Liver (tissue), 3 donors: ENCODE measurements at regions not wholly inside any gene's neighbourhood (a gene's known extent, or its start where the extent isn't known, plus 50 kb on each side); places are given as distances from the start of the nearest gene placed in this dataset.

ENCODE experiments used
- RAD21 ChIP-seq, 2 donors: IDR thresholded peaks; 2 replicates each; pipeline ENCODE4 v1.6.1; 2016; ENCODE audit warnings: antibody characterized with exemption in 2 of 2, mild to moderate bottlenecking in 2 of 2
- SP1 ChIP-seq: IDR thresholded peaks from 2 replicates; pipeline ENCODE4 v1.6.1; 2018; ENCODE audit warnings: antibody characterized with exemption, mild to moderate bottlenecking
- TAF1 ChIP-seq: conservative IDR thresholded peaks from 2 replicates; pipeline ENCODE4 v1.6.1; 2016; ENCODE audit warnings: antibody characterized with exemption, mild to moderate bottlenecking
- YY1 ChIP-seq: IDR thresholded peaks from 2 replicates; pipeline ENCODE4 v1.6.1; 2016; ENCODE audit warnings: antibody characterized with exemption, mild to moderate bottlenecking
- TF ChIP-seq, protein P1 (sequence below): fragments of 150-350 bp; IDR thresholded peaks from 2 replicates; pipeline ENCODE4 v1.5.1; 2017; ENCODE audit warnings: improper control_type of control experiment, low read depth, low read length; ENCODE audit not compliant: missing input control
- TF ChIP-seq, protein P2 (sequence below): IDR thresholded peaks from 2 replicates; pipeline ENCODE4 v1.6.1; 2016; ENCODE audit warnings: antibody characterized with exemption, mild to moderate bottlenecking
- donor health status: healthy.
- donor health status: healthy.

DNA sequence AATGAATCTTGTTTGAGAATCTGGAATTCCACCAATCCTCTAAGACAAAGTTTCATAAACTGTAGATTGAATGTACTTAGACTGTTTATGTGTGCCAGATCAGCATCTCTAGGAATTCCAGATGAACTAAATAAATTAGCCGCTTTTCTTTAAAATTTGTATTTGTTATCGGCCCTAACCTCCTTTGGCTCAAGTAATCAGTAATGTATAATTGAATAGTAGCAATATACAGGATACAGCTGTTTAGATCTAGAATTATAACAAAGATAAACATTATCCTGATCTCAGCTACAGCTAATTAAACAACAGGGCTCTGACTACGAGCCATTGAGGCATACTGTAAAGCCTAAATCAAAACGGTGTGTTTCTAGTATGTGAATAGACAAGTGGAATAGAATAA lies 120.3 kb downstream of the CYB561 start:
- TF ChIP-seq, protein P1, sequence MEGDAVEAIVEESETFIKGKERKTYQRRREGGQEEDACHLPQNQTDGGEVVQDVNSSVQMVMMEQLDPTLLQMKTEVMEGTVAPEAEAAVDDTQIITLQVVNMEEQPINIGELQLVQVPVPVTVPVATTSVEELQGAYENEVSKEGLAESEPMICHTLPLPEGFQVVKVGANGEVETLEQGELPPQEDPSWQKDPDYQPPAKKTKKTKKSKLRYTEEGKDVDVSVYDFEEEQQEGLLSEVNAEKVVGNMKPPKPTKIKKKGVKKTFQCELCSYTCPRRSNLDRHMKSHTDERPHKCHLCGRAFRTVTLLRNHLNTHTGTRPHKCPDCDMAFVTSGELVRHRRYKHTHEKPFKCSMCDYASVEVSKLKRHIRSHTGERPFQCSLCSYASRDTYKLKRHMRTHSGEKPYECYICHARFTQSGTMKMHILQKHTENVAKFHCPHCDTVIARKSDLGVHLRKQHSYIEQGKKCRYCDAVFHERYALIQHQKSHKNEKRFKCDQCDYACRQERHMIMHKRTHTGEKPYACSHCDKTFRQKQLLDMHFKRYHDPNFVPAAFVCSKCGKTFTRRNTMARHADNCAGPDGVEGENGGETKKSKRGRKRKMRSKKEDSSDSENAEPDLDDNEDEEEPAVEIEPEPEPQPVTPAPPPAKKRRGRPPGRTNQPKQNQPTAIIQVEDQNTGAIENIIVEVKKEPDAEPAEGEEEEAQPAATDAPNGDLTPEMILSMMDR: no peak
- TF ChIP-seq, protein P2, sequence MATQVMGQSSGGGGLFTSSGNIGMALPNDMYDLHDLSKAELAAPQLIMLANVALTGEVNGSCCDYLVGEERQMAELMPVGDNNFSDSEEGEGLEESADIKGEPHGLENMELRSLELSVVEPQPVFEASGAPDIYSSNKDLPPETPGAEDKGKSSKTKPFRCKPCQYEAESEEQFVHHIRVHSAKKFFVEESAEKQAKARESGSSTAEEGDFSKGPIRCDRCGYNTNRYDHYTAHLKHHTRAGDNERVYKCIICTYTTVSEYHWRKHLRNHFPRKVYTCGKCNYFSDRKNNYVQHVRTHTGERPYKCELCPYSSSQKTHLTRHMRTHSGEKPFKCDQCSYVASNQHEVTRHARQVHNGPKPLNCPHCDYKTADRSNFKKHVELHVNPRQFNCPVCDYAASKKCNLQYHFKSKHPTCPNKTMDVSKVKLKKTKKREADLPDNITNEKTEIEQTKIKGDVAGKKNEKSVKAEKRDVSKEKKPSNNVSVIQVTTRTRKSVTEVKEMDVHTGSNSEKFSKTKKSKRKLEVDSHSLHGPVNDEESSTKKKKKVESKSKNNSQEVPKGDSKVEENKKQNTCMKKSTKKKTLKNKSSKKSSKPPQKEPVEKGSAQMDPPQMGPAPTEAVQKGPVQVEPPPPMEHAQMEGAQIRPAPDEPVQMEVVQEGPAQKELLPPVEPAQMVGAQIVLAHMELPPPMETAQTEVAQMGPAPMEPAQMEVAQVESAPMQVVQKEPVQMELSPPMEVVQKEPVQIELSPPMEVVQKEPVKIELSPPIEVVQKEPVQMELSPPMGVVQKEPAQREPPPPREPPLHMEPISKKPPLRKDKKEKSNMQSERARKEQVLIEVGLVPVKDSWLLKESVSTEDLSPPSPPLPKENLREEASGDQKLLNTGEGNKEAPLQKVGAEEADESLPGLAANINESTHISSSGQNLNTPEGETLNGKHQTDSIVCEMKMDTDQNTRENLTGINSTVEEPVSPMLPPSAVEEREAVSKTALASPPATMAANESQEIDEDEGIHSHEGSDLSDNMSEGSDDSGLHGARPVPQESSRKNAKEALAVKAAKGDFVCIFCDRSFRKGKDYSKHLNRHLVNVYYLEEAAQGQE: no peak
- TF ChIP-seq TAF1: no peak
- no peak for TF ChIP-seq SP1
- no peak for TF ChIP-seq RAD21 (IDR thresholded peaks at IDR 0.05)
- TF ChIP-seq YY1: no peak
